ENCODE measurements at regions not wholly inside any gene's neighbourhood (a gene's known extent, or its start where the extent isn't known, plus 50 kb on each side); places are given as distances from the start of the nearest gene placed in this dataset.

DNA sequence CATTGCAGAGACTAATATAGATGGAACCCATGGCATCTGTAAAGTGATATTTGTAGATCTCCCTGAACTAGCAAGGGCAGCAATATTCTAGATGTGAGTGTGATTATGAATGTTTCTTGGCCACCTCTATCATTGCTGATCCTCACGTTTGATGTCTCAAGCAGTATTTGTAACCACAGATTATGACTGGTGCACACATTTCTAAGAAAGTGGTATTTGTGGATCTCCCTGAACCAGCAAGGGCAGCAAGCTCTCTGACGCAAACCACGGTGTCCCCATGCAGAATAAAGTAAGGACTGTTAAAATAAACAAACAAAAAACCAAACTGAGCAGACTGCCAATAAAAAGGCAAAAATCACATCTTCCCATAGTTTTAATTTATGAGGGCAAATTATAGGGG, 301.3 kb downstream of the CSNK1G3 start:
- no peak overlapping the region for H2AFZ ChIP-seq (ENCODE audit: low read length, unreplicated experiment)
- no peaks in the 10 kb centered on the region for H3K36me3 ChIP-seq (ENCODE audit: insufficient read depth, low read length)
- H3K27me3 ChIP-seq (ENCODE audit: insufficient read depth, low read length), result no peaks in the 10 kb centered on the region
- no peaks in the 10 kb centered on the region for H3K79me2 ChIP-seq (ENCODE audit: control insufficient read depth, insufficient read depth, low read length, unreplicated experiment)
- no peak overlapping the region for H3K27ac ChIP-seq (ENCODE audit: low read depth, low read length)
- H3K4me3 ChIP-seq (ENCODE audit: low read depth, low read length), result no peak overlapping the region
- no peaks in the 10 kb centered on the region for H3K4me1 ChIP-seq (ENCODE audit: control insufficient read depth, insufficient read depth, low read length, unreplicated experiment)

DNA sequence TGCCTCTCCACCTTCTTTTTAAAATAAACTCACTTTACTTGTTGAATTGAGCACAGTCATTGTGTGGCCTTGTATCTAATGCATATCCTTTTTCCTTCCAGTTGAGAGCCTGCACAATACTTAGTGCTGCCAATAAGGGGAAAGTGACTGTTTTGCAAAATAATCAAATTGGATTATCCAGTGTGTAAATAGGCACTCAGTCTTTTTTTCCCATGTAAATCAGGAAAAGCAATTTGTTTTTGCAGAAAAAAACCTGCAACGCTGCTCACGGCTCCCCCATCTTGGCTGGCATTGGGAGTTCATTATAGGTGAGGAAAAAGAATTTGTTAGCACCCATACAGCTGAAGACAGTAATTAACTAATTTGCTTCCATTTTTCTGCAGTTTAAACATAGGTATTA, 299.9 kb downstream of the CSNK1G3 start:
- H3K4me1 ChIP-seq (ENCODE audit: control insufficient read depth, insufficient read depth, low read length, unreplicated experiment), result no peaks in the 10 kb centered on the region
- no peaks in the 10 kb centered on the region for H3K79me2 ChIP-seq (ENCODE audit: control insufficient read depth, insufficient read depth, low read length, unreplicated experiment)
- H3K4me3 ChIP-seq (ENCODE audit: low read depth, low read length), result no peak overlapping the region
- H2AFZ ChIP-seq (ENCODE audit: low read length, unreplicated experiment), result no peak overlapping the region
- no peaks in the 10 kb centered on the region for H3K27me3 ChIP-seq (ENCODE audit: insufficient read depth, low read length)
- H3K27ac ChIP-seq (ENCODE audit: low read depth, low read length), result no peak overlapping the region
- no peaks in the 10 kb centered on the region for H3K36me3 ChIP-seq (ENCODE audit: insufficient read depth, low read length)

GRCh38 chr5:123810746-123811340, 298.9 kb downstream of the CSNK1G3 start:
- no peaks in the 10 kb centered on the region for H3K79me2 ChIP-seq (ENCODE audit: control insufficient read depth, insufficient read depth, low read length, unreplicated experiment)
- no peak overlapping the region for H3K27ac ChIP-seq (ENCODE audit: low read depth, low read length)
- H3K4me1 ChIP-seq (ENCODE audit: control insufficient read depth, insufficient read depth, low read length, unreplicated experiment), result no peaks in the 10 kb centered on the region
- no peak overlapping the region for H3K4me3 ChIP-seq (ENCODE audit: low read depth, low read length)
- H2AFZ ChIP-seq (ENCODE audit: low read length, unreplicated experiment), result no peak overlapping the region
- H3K36me3 ChIP-seq (ENCODE audit: insufficient read depth, low read length), result no peaks in the 10 kb centered on the region
- no peaks in the 10 kb centered on the region for H3K27me3 ChIP-seq (ENCODE audit: insufficient read depth, low read length)

DNA sequence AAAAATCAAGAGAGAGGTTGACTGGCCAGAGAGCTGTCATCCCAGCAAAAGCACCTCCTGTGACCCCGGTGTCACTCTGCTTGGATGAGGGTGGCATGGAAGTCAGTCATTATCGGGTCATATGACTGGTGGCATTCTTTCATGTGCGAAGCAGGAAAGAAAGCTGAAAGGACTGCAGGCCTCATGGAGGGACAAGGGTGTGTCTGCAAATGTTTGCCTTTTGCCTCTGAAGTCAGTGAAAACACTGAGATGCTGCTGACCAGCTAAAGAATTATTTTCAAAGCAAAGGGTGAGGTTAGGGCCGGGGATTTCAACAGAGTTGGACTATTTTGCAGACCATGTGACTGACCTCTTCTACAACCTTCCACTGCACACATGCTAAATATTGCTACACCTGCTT, 298.3 kb downstream of the CSNK1G3 start:
- Histone ChIP-seq H3K27me3 (ENCODE audit: insufficient read depth, low read length) (no peaks in the 10 kb centered on the region), H3K4me3 (ENCODE audit: low read depth, low read length) (no peak overlapping the region), H3K27ac (ENCODE audit: low read depth, low read length) (no peak overlapping the region), H3K4me1 (ENCODE audit: control insufficient read depth, insufficient read depth, low read length, unreplicated experiment) (no peaks in the 10 kb centered on the region), H3K79me2 (ENCODE audit: control insufficient read depth, insufficient read depth, low read length, unreplicated experiment) (no peaks in the 10 kb centered on the region), H3K36me3 (ENCODE audit: insufficient read depth, low read length) (no peaks in the 10 kb centered on the region), H2AFZ (ENCODE audit: low read length, unreplicated experiment) (no peak overlapping the region)

GRCh38 chr5:123809594-123810221, 297.7 kb downstream of the CSNK1G3 start:
- Histone ChIP-seq H3K36me3 (ENCODE audit: insufficient read depth, low read length) (no peaks in the 10 kb centered on the region), H3K4me3 (ENCODE audit: low read depth, low read length) (no peak overlapping the region), H3K4me1 (ENCODE audit: control insufficient read depth, insufficient read depth, low read length, unreplicated experiment) (no peaks in the 10 kb centered on the region), H2AFZ (ENCODE audit: low read length, unreplicated experiment) (no peak overlapping the region), H3K79me2 (ENCODE audit: control insufficient read depth, insufficient read depth, low read length, unreplicated experiment) (no peaks in the 10 kb centered on the region), H3K27ac (ENCODE audit: low read depth, low read length) (no peak overlapping the region), H3K27me3 (ENCODE audit: insufficient read depth, low read length) (no peaks in the 10 kb centered on the region)

DNA sequence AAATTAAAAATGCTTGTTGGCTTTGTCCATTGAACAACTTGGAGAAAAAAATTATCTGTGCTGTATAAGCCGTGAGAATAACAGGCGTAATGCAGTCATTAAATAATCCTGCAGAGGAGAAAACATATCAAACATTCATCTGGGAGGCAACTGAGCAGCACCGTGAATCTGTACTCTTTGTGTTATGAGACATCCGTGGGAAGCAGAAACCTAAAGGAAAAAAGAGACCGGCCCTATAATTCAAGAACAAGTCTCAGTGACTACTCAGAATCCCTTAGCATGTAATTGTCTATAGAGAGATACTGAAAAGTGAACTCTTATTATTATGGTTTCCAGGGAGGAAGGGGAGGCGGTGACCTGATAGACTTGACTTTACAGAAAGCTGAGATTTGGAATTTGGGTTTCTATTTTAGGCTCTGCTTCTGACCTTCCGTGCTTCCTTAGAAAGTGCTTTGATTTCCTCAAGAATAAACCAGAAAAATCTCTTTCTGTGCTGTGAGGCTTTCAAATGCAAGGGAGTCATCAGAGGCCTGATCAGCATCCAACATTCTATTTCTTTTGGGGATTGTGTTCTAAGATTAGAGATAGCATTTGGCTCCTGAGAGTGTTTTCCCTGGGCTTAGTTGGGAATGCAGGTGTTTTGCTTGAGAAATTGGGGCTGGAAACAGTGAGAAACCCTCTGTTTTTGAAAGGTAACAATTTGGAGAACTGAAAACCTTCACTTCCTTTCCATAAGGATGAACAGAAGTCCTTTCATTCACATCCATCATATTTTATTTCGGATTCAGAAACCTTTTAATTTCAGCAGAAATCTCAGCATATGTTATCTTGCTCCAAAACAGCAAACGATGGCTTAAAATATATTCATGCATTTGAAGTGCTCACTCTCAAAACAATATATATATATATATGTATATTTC, 296.7 kb downstream of the CSNK1G3 start:
- H3K79me2 ChIP-seq (ENCODE audit: control insufficient read depth, insufficient read depth, low read length, unreplicated experiment), result no peaks in the 10 kb centered on the region

GRCh38 chr5:123807177-123807945, 295.4 kb downstream of the CSNK1G3 start:
- Histone ChIP-seq H2AFZ (ENCODE audit: low read length, unreplicated experiment) (no peak overlapping the region), H3K4me1 (ENCODE audit: control insufficient read depth, insufficient read depth, low read length, unreplicated experiment) (no peaks in the 10 kb centered on the region), H3K27ac (ENCODE audit: low read depth, low read length) (no peak overlapping the region), H3K4me3 (ENCODE audit: low read depth, low read length) (no peak overlapping the region), H3K36me3 (ENCODE audit: insufficient read depth, low read length) (no peaks in the 10 kb centered on the region), H3K27me3 (ENCODE audit: insufficient read depth, low read length) (no peaks in the 10 kb centered on the region), H3K79me2 (ENCODE audit: control insufficient read depth, insufficient read depth, low read length, unreplicated experiment) (no peaks in the 10 kb centered on the region)

More for the DNA sequence above, 296.7 kb downstream of the CSNK1G3 start:
- Histone ChIP-seq H2AFZ (ENCODE audit: low read length, unreplicated experiment) (peak overlapping the region; percentile 1), H3K36me3 (ENCODE audit: insufficient read depth, low read length) (no peaks in the 10 kb centered on the region), H3K4me3 (ENCODE audit: low read depth, low read length) (no peak overlapping the region), H3K4me1 (ENCODE audit: control insufficient read depth, insufficient read depth, low read length, unreplicated experiment) (no peaks in the 10 kb centered on the region), H3K27ac (ENCODE audit: low read depth, low read length) (no peak overlapping the region), H3K27me3 (ENCODE audit: insufficient read depth, low read length) (no peaks in the 10 kb centered on the region)

DNA sequence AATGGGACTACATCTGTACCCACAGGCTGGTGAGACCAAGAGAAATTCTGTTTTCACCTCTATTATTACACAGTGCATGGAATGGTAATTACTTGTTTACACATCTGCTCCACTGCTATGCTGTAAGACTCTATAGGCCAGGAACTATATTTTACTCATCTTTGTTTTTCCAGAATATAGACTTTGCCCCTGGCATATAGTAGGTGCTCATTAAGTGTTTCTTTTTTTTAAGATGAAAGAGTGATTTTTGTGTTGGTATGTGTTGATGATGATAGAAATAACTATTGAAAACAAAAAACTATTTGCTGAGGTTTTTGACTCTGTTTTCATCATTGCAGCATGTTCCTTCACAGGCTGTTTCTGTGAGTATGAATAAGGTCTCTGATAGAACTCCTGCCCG, 294.7 kb downstream of the CSNK1G3 start:
- Histone ChIP-seq H3K4me1 (ENCODE audit: control insufficient read depth, insufficient read depth, low read length, unreplicated experiment) (no peaks in the 10 kb centered on the region), H2AFZ (ENCODE audit: low read length, unreplicated experiment) (no peak overlapping the region)

GRCh38 chr5:123805300-123805699, 293.3 kb downstream of the CSNK1G3 start:
- Histone ChIP-seq H2AFZ (ENCODE audit: low read length, unreplicated experiment) (no peak overlapping the region), H3K4me1 (ENCODE audit: control insufficient read depth, insufficient read depth, low read length, unreplicated experiment) (no peaks in the 10 kb centered on the region), H3K36me3 (ENCODE audit: insufficient read depth, low read length) (no peaks in the 10 kb centered on the region), H3K79me2 (ENCODE audit: control insufficient read depth, insufficient read depth, low read length, unreplicated experiment) (no peaks in the 10 kb centered on the region), H3K27ac (ENCODE audit: low read depth, low read length) (no peak overlapping the region), H3K27me3 (ENCODE audit: insufficient read depth, low read length) (no peaks in the 10 kb centered on the region), H3K4me3 (ENCODE audit: low read depth, low read length) (no peak overlapping the region)

More for the DNA sequence above, 294.7 kb downstream of the CSNK1G3 start:
- Histone ChIP-seq H3K36me3 (ENCODE audit: insufficient read depth, low read length) (no peaks in the 10 kb centered on the region), H3K27me3 (ENCODE audit: insufficient read depth, low read length) (no peaks in the 10 kb centered on the region), H3K4me3 (ENCODE audit: low read depth, low read length) (no peak overlapping the region), H3K27ac (ENCODE audit: low read depth, low read length) (no peak overlapping the region), H3K79me2 (ENCODE audit: control insufficient read depth, insufficient read depth, low read length, unreplicated experiment) (no peaks in the 10 kb centered on the region)

GRCh38 chr5:123803359-123803758, 291.4 kb downstream of the CSNK1G3 start:
- Histone ChIP-seq H3K27me3 (ENCODE audit: insufficient read depth, low read length) (no peaks in the 10 kb centered on the region), H3K36me3 (ENCODE audit: insufficient read depth, low read length) (no peaks in the 10 kb centered on the region), H2AFZ (ENCODE audit: low read length, unreplicated experiment) (no peak overlapping the region), H3K79me2 (ENCODE audit: control insufficient read depth, insufficient read depth, low read length, unreplicated experiment) (no peaks in the 10 kb centered on the region), H3K27ac (ENCODE audit: low read depth, low read length) (no peak overlapping the region), H3K4me1 (ENCODE audit: control insufficient read depth, insufficient read depth, low read length, unreplicated experiment) (no peaks in the 10 kb centered on the region), H3K4me3 (ENCODE audit: low read depth, low read length) (no peak overlapping the region)

All from ACC112 (cell line).